ENCODE measurements at regions not wholly inside any gene's neighbourhood (a gene's known extent, or its start where the extent isn't known, plus 50 kb on each side); places are given as distances from the start of the nearest gene placed in this dataset.

DNA sequence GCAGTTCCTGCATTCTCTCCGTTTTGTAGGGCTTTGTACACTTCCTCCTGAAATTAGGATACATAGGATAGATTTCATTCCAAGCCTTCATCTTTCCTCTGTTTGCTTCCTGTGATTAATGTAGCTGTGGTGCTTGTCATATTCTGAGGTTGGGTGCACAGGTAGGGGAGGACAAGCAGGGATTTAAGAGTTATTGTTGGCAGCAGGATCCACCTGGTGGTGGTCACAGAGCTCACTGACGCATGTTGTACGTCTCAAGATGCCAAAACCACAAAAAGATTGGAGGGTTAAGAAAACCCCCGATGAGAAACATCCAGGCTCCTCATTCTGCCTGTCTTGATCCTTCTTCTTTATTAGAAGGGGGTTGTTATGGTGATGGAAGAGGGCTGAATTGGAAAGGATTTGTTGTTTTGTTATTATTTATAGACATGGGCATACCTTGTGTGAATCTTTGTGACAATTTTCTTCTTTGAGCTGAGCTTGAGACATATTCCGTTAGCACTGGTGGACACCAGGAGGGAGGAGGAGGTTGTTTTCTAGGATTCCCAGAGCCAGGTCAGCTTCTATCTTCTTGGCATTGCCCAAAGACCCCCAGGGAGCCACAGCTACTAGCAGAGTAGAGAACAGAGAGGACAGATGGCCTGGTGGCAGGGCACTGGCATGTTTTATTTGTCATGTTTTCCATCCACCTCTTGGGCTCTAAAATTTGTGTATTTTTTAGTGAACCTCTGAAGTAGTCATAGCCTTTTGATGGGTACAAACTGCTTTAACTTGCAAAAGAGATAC is 57.7 kb upstream of the LARS2 start:
- POLR2A ChIA-PET: no interaction called here
- H3K36me3 ChIP-seq (ENCODE audit: control insufficient read depth in 1 of 2, insufficient read depth in 2 of 2, low read length in 2 of 2): no peaks in the 10 kb centered on the region
- H3K9ac ChIP-seq (ENCODE audit: low read length): no peak overlapping the region
- no peak overlapping the region for H2AFZ ChIP-seq (ENCODE audit: low read depth, low read length, poor library complexity, severe bottlenecking)
- RAD21 ChIA-PET (ENCODE audit: low non-redundant PET in 1 of 2, low total read pairs in 2 of 2, uncharacterized antibody in 2 of 2, unreplicated experiment in 2 of 2): no interaction called here
- no peak for ATAC-seq
- no peak overlapping the region for H3K4me3 ChIP-seq (replicated peaks in 1 of 2; ENCODE audit: low read depth in 1 of 2, low read length in 2 of 2)
- CTCF ChIA-PET: no interaction called here
- BruUV-seq (replicated peaks): no TSS peak
- no peaks in the 10 kb centered on the region for H3K9me3 ChIP-seq (ENCODE audit: control insufficient read depth in 1 of 2, insufficient read depth in 1 of 2, low read depth in 1 of 2, low read length in 2 of 2)
- no peak overlapping the region for H3K4me2 ChIP-seq (ENCODE audit: low read length)
- TF ChIP-seq CTCF (IDR thresholded peaks at IDR 0.05 in 2 of 3, conservative IDR thresholded peaks at IDR 0.05 in 1 of 3; ENCODE audit: borderline replicate concordance in 1 of 3, insufficient read depth in 1 of 3, low read depth in 2 of 3, low read length in 2 of 3) (peak in 1 of 3 experiments; percentile 8; a peak in 1 of 6 replicates), POLR2AphosphoS5 (IDR thresholded peaks at IDR 0.05; ENCODE audit: low read depth, low read length) (no peak), ELF1 (IDR thresholded peaks at IDR 0.05; ENCODE audit: borderline replicate concordance, low read depth) (no peak), SRF (IDR thresholded peaks at IDR 0.05; ENCODE audit: low read depth) (no peak)
- TF ChIP-seq, protein P1, sequence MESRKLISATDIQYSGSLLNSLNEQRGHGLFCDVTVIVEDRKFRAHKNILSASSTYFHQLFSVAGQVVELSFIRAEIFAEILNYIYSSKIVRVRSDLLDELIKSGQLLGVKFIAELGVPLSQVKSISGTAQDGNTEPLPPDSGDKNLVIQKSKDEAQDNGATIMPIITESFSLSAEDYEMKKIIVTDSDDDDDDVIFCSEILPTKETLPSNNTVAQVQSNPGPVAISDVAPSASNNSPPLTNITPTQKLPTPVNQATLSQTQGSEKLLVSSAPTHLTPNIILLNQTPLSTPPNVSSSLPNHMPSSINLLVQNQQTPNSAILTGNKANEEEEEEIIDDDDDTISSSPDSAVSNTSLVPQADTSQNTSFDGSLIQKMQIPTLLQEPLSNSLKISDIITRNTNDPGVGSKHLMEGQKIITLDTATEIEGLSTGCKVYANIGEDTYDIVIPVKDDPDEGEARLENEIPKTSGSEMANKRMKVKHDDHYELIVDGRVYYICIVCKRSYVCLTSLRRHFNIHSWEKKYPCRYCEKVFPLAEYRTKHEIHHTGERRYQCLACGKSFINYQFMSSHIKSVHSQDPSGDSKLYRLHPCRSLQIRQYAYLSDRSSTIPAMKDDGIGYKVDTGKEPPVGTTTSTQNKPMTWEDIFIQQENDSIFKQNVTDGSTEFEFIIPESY (IDR thresholded peaks at IDR 0.05; ENCODE audit: extremely low read depth, insufficient replicate concordance, low read length): no peak
- no peaks in the 10 kb centered on the region for H3K9me2 ChIP-seq (ENCODE audit: insufficient read depth)
- no peaks in the 10 kb centered on the region for H4K20me1 ChIP-seq (ENCODE audit: insufficient read depth)
- DNase-seq (ENCODE audit: low read depth, low spot score): no peak
- intact Hi-C loops (cut with micrococcal nuclease): no loop called here
- H3K27ac ChIP-seq (ENCODE audit: low read depth, low read length): no peak overlapping the region
- peaks cover 8% of the 10 kb centered on the region; the same call in 1 of the 2 replicates for H3K27me3 ChIP-seq (ENCODE audit: insufficient read depth, low read length)
- no peaks in the 10 kb centered on the region for H3K79me2 ChIP-seq (ENCODE audit: insufficient read depth, low read length)
- H3K4me1 ChIP-seq (ENCODE audit: control insufficient read depth in 1 of 2, insufficient read depth in 2 of 2, low read length in 2 of 2): no peaks in the 10 kb centered on the region

Data from HCT116 (cell line).